ENCODE measurements at regions not wholly inside any gene's neighbourhood (a gene's known extent, or its start where the extent isn't known, plus 50 kb on each side); places are given as distances from the start of the nearest gene placed in this dataset.
"Not testable (repeated sequence)": the region's sequence is repeated elsewhere in the genome, so short reads cannot be mapped to it uniquely, and the experiment has no call there.

DNA sequence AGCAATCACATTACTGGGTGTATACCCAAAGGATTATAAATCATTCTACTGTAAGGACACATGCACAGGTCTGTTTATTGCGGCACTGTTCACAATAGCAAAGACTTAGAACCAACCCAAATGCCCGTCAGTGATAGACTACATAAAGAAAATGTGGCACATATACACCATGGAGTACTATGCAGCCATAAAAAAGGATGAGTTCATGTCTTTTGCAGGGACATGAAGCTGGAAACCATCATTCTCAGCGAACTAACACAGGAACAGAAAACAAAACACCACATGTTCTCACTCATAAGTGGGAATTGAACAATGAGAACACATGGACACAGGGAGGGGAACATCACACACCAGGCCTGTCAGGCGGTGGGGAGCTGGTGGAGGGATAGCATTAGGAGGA is 313.9 kb upstream of the NCKAP5 start:
- not testable (repeated sequence) for DNase-seq (ENCODE audit: low spot score)

- DNase-seq (ENCODE audit: low spot score): peak; percentile 12
These were observed 316.6 kb upstream of the NCKAP5 start for GRCh38 chr2:133884739-133885381.

GRCh38 chr2:133885847-133886246 is 317.6 kb upstream of the NCKAP5 start:
- DNase-seq (ENCODE audit: low spot score): peak; percentile 18

GRCh38 chr2:133886735-133887675 is 318.7 kb upstream of the NCKAP5 start:
- peak; percentile 58 for DNase-seq (ENCODE audit: low spot score)

DNA sequence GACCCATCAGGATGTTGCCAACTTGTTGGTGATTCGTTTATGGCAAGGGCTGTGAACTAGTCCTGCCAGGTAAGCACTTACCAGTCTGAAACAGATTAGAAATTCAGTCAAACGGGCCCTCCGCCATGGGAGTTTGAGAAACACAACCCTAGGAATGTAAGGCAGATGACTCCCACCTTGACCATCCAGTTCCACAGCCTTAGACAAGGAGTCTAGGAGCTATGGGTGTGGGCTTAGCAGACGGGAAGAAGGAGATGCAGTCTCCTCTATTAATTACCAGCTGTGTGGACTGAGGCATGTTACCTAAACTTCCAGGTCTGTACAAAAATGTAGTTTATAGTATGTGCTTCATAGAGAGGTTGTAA is 319.4 kb upstream of the NCKAP5 start:
- DNase-seq (ENCODE audit: low spot score): no peak

DNA sequence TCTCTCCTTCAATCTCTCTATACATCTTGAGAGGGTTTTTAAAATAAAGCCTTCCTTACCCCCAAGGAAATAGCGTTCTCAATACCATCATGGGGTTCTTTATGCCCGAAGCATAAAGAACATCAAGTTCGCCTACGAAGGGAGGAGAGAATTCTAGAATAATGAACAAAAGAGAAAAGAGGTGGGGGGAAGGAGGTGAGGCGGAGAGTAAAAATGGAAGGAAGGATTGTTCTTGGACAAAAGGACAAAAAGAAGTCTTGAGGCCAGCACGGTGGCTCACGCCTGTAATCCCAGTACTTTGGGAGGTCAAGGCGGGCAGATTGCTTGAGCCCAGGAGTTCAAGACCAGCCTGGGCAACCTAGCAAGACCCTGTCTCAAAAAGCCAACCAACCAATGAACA is 319.8 kb upstream of the NCKAP5 start:
- DNase-seq (ENCODE audit: low spot score): no peak

GRCh38 chr2:133888621-133889219 is 320.5 kb upstream of the NCKAP5 start:
- no peak for DNase-seq (ENCODE audit: low spot score)

- DNase-seq (ENCODE audit: low spot score): no peak
These were observed 324.2 kb upstream of the NCKAP5 start for GRCh38 chr2:133892352-133892913.

DNA sequence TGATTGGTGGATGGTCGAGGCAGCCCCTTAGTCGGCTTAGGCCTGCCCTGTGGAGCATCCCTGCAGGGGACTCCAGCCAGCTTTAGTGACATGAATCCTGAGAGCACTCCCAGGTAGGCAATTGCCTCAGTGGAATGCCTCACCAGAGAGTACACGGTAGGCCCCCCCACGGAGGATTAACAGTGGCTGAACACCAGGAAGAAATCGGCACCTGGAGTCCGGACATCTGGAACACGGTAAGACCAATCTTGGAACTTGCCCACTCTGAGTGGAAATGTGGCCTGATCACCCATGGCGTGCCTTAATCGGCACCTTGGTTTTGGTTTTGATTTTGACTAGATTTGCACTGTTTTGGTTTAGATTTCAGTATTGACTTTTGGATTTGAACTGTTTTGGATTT is 326.2 kb upstream of the NCKAP5 start:
- no peak for DNase-seq (ENCODE audit: low spot score)

DNA sequence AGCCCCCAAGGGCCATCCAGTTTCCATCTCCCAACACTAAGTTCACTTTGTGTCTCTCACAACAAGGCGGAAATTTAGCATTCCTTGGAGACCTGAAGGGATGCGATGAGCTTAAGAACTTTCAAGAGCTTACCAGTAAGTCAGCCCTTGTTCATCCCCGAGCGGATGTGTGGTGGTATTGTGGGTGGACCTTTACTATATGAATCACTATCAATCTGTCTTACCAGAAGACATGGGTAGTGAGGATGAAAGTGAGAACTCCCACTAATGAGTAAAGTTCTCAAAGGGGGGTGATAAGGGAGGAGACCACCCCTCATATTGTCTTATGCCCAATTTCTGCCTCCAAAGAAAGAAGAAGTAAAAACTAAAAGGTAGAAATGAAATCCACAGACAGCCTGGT is 329.6 kb upstream of the NCKAP5 start:
- DNase-seq (ENCODE audit: low spot score): not testable (repeated sequence)

GRCh38 chr2:133900909-133901308 is 332.6 kb upstream of the NCKAP5 start:
- DNase-seq (ENCODE audit: low spot score): no peak

DNA sequence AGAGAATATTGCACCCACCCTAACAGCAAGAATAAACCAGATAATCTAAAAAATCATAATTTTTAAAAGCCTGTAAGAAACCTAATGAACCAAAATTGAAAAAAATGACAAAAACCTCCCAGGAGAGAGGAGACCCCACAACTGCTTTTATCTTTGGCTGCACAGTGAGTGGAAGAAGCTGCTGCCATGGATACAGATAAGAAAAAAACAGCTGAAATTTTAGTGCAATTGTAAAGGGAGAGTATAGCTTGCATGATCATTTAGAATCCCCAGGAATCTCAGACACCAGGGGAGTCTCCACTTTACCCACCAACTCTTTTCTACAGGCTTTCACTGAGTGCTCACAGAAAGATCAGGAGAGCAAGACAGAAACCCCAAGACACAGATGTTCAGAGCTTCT is 338.1 kb upstream of the NCKAP5 start:
- no peak for DNase-seq (ENCODE audit: low spot score)

- DNase-seq (ENCODE audit: low spot score): no peak
These were observed 338.7 kb upstream of the NCKAP5 start for GRCh38 chr2:133906926-133907325.

GRCh38 chr2:133908171-133908570 is 339.9 kb upstream of the NCKAP5 start:
- no peak for DNase-seq (ENCODE audit: low spot score)

DNA sequence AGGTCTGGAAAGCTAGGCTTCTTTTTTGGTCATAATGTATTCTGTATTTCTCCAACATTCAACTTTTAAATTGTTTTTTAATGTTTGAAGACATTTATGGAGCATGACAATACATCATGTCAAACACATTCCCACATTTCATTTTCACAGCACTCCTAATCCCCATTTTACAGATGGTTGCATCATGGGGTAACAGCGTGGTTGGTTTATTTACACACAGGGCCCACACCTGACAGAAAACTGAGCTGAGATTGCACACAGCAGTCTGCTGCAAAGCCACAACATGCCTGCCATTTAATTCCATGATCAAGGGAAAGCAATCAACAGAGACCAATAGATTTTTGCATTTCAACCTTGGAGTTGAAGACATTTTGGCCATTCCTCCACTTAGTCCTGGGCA is 335.7 kb upstream of the MGAT5 start:
- DNase-seq (ENCODE audit: low spot score): no peak

DNA sequence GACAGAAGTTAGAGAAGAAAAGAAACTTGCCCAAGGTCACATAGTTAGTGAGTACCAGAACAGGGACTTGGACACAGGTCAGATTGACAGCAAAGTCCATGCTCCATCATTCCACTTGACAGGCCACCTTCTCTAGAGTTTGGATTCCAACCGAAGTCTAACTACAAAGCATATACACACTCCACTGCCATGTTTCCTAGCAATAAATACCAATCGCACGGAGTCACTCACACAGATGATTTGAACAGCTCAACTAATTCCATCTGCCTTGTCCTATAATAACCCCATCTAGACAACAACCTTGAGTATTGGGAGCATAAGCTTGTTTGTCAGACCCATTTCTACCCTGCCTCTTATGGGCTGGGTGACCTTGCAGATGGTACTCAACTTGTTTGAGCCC is 334.6 kb upstream of the MGAT5 start:
- DNase-seq (ENCODE audit: low spot score): no peak

- no peak for DNase-seq (ENCODE audit: low spot score)
These were observed 326.0 kb upstream of the MGAT5 start for GRCh38 chr2:133927894-133928293.

DNA sequence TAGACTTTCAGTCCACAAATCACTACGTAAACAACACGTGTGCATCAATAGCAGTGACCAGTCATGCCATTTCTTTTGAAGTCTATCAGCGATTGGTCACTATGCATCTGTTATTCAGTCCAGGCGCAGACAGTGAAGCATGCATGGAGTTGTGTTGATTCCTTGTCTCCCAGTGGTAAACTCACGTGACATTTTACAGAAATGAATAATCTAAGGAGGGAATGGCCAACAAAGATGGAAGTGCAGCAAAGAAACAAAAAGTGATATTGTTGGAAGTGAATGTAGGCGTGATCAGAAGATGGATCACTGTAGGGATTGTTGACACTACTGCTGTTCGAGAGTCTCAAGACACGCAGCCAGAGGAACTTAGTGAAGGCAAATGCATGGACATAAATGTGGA is 317.8 kb upstream of the MGAT5 start:
- DNase-seq (ENCODE audit: low spot score): no peak

GRCh38 chr2:133936601-133937000 is 317.3 kb upstream of the MGAT5 start:
- DNase-seq (ENCODE audit: low spot score): no peak

GRCh38 chr2:133937669-133938068 is 316.2 kb upstream of the MGAT5 start:
- DNase-seq (ENCODE audit: low spot score): no peak

GRCh38 chr2:133940134-133940533 is 313.7 kb upstream of the MGAT5 start:
- DNase-seq (ENCODE audit: low spot score): no peak

GRCh38 chr2:133941666-133942065 is 312.2 kb upstream of the MGAT5 start:
- no peak for DNase-seq (ENCODE audit: low spot score)

- DNase-seq (ENCODE audit: low spot score): no peak
These were observed 311.5 kb upstream of the MGAT5 start for GRCh38 chr2:133942398-133942797.

Data from kidney capillary endothelial cell (primary cell).